Mesothelial cell of epicardium (in vitro differentiated cells): ENCODE measurements at regions not wholly inside any gene's neighbourhood (a gene's known extent, or its start where the extent isn't known, plus 50 kb on each side); places are given as distances from the start of the nearest gene placed in this dataset.
"Not testable (repeated sequence)": the region's sequence is repeated elsewhere in the genome, so short reads cannot be mapped to it uniquely, and the experiment has no call there.

Experiments
- DNase-seq, 2 experiments: peaks; one replicate each; pipeline ENCODE4 v3.0.0; 2021; ENCODE audit warnings: low spot score in 2 of 2; ENCODE audit not compliant: unreplicated experiment in 2 of 2
- H3K27ac Mint-ChIP-seq: 2 replicates; pipeline ENCODE4 v1.8.0; 2021; ENCODE audit warnings: mixed read lengths
- H3K27me3 Mint-ChIP-seq: 2 replicates; pipeline ENCODE4 v1.8.0; 2021; ENCODE audit warnings: low read depth, mixed read lengths
- H3K36me3 Mint-ChIP-seq: 2 replicates; pipeline ENCODE4 v1.8.0; 2021; ENCODE audit warnings: mixed read lengths
- H3K4me1 Mint-ChIP-seq: 2 replicates; pipeline ENCODE4 v1.8.0; 2021; ENCODE audit warnings: mixed read lengths
- H3K4me3 Mint-ChIP-seq: 2 replicates; pipeline ENCODE4 v1.8.0; 2021; ENCODE audit warnings: mild to moderate bottlenecking, moderate library complexity, mixed read lengths
- H3K9me3 Mint-ChIP-seq: 2 replicates; pipeline ENCODE4 v1.8.0; 2021; ENCODE audit warnings: mixed read lengths
- CTCF ChIP-seq: fragments of 200-600 bp; sonication (generic); IDR thresholded peaks from one replicate; pipeline ENCODE4 v1.5.0; 2021; ENCODE audit warnings: antibody characterized with exemption; ENCODE audit not compliant: unreplicated experiment

GRCh38 chr6:60643870-60644269 is 1642.2 kb downstream of the KHDRBS2 start:
- DNase-seq = no peak
- no peaks in the 10 kb centered on the region for H3K4me1 Mint-ChIP-seq
- H3K36me3 Mint-ChIP-seq = no peaks in the 10 kb centered on the region
- TF ChIP-seq CTCF = no peak
- H3K27me3 Mint-ChIP-seq = no peaks in the 10 kb centered on the region
- no peak overlapping the region for H3K27ac Mint-ChIP-seq
- H3K4me3 Mint-ChIP-seq = no peak overlapping the region
- H3K9me3 Mint-ChIP-seq = peaks cover 11% of the 10 kb centered on the region

- H3K9me3 Mint-ChIP-seq = peaks cover 29% of the 10 kb centered on the region
- H3K4me1 Mint-ChIP-seq, H3K36me3 Mint-ChIP-seq, H3K4me3 Mint-ChIP-seq, H3K27ac Mint-ChIP-seq, DNase-seq, H3K27me3 Mint-ChIP-seq: not testable (repeated sequence)
Observed at GRCh38 chr6:60639185-60639584, 1646.8 kb downstream of the KHDRBS2 start.
